Nephron (organoid): ENCODE measurements at regions not wholly inside any gene's neighbourhood (a gene's known extent, or its start where the extent isn't known, plus 50 kb on each side); places are given as distances from the start of the nearest gene placed in this dataset.

Source experiments
- H3K27ac Mint-ChIP-seq, 3 experiments: 2 replicates each; pipeline ENCODE4 v1.8.0; 2020; ENCODE audit warnings: mixed read lengths in 3 of 3, mild to moderate bottlenecking in 2 of 3, moderate library complexity in 1 of 3
- H3K27me3 Mint-ChIP-seq: 2 replicates; pipeline ENCODE4 v1.8.0; 2021; ENCODE audit warnings: low read depth, mild to moderate bottlenecking, moderate library complexity, mixed read lengths
- H3K36me3 Mint-ChIP-seq: 2 replicates; pipeline ENCODE4 v1.8.0; 2020; ENCODE audit warnings: low read depth, mixed read lengths
- H3K4me1 Mint-ChIP-seq: 2 replicates; pipeline ENCODE4 v1.8.0; 2020; ENCODE audit warnings: mixed read lengths
- H3K4me3 Mint-ChIP-seq, 3 experiments: 2 replicates each; pipeline ENCODE4 v1.8.0; 2020; ENCODE audit warnings: mild to moderate bottlenecking in 3 of 3, mixed read lengths in 3 of 3, moderate library complexity in 2 of 3
- H3K9me3 Mint-ChIP-seq: 2 replicates; pipeline ENCODE4 v1.8.0; 2020; ENCODE audit warnings: mixed read lengths
- CTCF ChIP-seq, 3 experiments: fragments of 200-600 bp; sonication (generic); IDR thresholded peaks; one replicate each; pipeline ENCODE4 v1.5.0; 2021; ENCODE audit warnings: antibody characterized with exemption in 3 of 3; ENCODE audit not compliant: unreplicated experiment in 3 of 3

GRCh38 chr2:12455661-12456060 is 261.1 kb upstream of the TRIB2 start:
- peaks cover 33% of the 10 kb centered on the region for H3K4me1 Mint-ChIP-seq
- no peaks in the 10 kb centered on the region for H3K36me3 Mint-ChIP-seq
- no peak overlapping the region for H3K4me3 Mint-ChIP-seq
- no peak overlapping the region for H3K27ac Mint-ChIP-seq
- no peak for TF ChIP-seq CTCF (IDR thresholded peaks at IDR 0.05; ENCODE audit: unreplicated experiment in 3 of 3)
- H3K27me3 Mint-ChIP-seq, result no peaks in the 10 kb centered on the region
- H3K9me3 Mint-ChIP-seq, result no peaks in the 10 kb centered on the region

- no peak overlapping the region for H3K4me3 Mint-ChIP-seq
- no peak for TF ChIP-seq CTCF (IDR thresholded peaks at IDR 0.05; ENCODE audit: unreplicated experiment in 3 of 3)
- H3K27ac Mint-ChIP-seq, result no peak overlapping the region
- H3K36me3 Mint-ChIP-seq, result no peaks in the 10 kb centered on the region
- no peaks in the 10 kb centered on the region for H3K27me3 Mint-ChIP-seq
- peaks cover 6% of the 10 kb centered on the region for H3K9me3 Mint-ChIP-seq
- peaks cover 31% of the 10 kb centered on the region for H3K4me1 Mint-ChIP-seq
These were observed 260.2 kb upstream of the TRIB2 start for GRCh38 chr2:12456293-12457106.

GRCh38 chr2:12457831-12458230 is 258.9 kb upstream of the TRIB2 start:
- TF ChIP-seq CTCF (IDR thresholded peaks at IDR 0.05; ENCODE audit: unreplicated experiment in 3 of 3), result no peak
- H3K9me3 Mint-ChIP-seq, result peaks cover 7% of the 10 kb centered on the region

GRCh38 chr2:12463189-12463588 is 253.5 kb upstream of the TRIB2 start:
- no peak overlapping the region for H3K4me3 Mint-ChIP-seq
- no peaks in the 10 kb centered on the region for H3K36me3 Mint-ChIP-seq
- no peaks in the 10 kb centered on the region for H3K4me1 Mint-ChIP-seq
- H3K9me3 Mint-ChIP-seq, result peaks cover 7% of the 10 kb centered on the region
- no peak overlapping the region for H3K27ac Mint-ChIP-seq
- H3K27me3 Mint-ChIP-seq, result no peaks in the 10 kb centered on the region
- TF ChIP-seq CTCF (IDR thresholded peaks at IDR 0.05; ENCODE audit: unreplicated experiment in 3 of 3), result no peak

More at GRCh38 chr2:12457831-12458230, 258.9 kb upstream of the TRIB2 start:
- H3K36me3 Mint-ChIP-seq, result no peaks in the 10 kb centered on the region
- peaks cover 18% of the 10 kb centered on the region for H3K4me1 Mint-ChIP-seq
- H3K4me3 Mint-ChIP-seq, result no peak overlapping the region
- no peaks in the 10 kb centered on the region for H3K27me3 Mint-ChIP-seq
- no peak overlapping the region for H3K27ac Mint-ChIP-seq

GRCh38 chr2:12465631-12466135 is 251.1 kb upstream of the TRIB2 start:
- H3K27me3 Mint-ChIP-seq, result no peaks in the 10 kb centered on the region
- TF ChIP-seq CTCF (IDR thresholded peaks at IDR 0.05; ENCODE audit: unreplicated experiment in 3 of 3), result no peak
- H3K36me3 Mint-ChIP-seq, result no peaks in the 10 kb centered on the region
- H3K4me3 Mint-ChIP-seq, result no peak overlapping the region
- H3K9me3 Mint-ChIP-seq, result peaks cover 7% of the 10 kb centered on the region
- peaks cover 13% of the 10 kb centered on the region for H3K4me1 Mint-ChIP-seq
- peak overlapping the region in 1 of 3 experiments; percentile 76 for H3K27ac Mint-ChIP-seq

GRCh38 chr2:12467303-12467702 is 249.4 kb upstream of the TRIB2 start:
- no peak overlapping the region for H3K4me3 Mint-ChIP-seq
- H3K9me3 Mint-ChIP-seq, result peaks cover 7% of the 10 kb centered on the region
- H3K27me3 Mint-ChIP-seq, result no peaks in the 10 kb centered on the region
- TF ChIP-seq CTCF (IDR thresholded peaks at IDR 0.05; ENCODE audit: unreplicated experiment in 3 of 3), result no peak
- H3K27ac Mint-ChIP-seq, result no peak overlapping the region
- peaks cover 13% of the 10 kb centered on the region for H3K4me1 Mint-ChIP-seq
- no peaks in the 10 kb centered on the region for H3K36me3 Mint-ChIP-seq
